ENCODE measurements at regions not wholly inside any gene's neighbourhood (a gene's known extent, or its start where the extent isn't known, plus 50 kb on each side); places are given as distances from the start of the nearest gene placed in this dataset.
"Not testable (repeated sequence)": the region's sequence is repeated elsewhere in the genome, so short reads cannot be mapped to it uniquely, and the experiment has no call there.

DNA sequence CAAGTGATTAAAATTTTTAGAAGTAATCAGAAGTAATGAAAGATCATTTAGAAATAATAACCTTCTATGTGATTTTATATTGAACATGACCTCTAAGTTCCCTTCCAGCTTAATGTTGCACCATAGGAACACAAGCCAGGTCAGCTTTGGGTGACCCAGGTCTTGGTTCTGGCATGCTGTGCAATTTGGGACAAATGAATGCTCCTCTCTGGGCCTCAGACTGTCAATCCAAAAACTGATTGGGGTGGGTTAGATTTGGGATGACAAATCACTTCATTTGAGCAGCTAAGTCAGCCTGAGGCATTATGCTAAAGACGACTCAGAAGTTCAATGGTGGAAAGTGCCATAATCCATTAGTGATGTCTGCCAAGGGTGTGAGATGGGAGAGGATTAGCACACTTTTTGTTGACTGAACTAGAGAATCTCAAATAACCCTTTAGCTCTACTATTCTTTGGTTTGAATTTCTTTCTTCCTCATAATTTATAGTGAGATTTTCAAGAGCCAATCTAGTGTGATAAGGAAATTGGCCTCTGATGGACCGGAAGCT, 60.7 kb upstream of the BOD1 start:
- Histone ChIP-seq H3K27me3 (ENCODE audit: control insufficient read depth in 2 of 2, insufficient read depth in 2 of 2, low read length in 2 of 2) (no peaks in the 10 kb centered on the region), H3K4me1 (ENCODE audit: control insufficient read depth in 2 of 2, insufficient read depth in 2 of 2, low read length in 2 of 2) (no peaks in the 10 kb centered on the region), H3K27ac (ENCODE audit: low read depth, low read length) (no peak overlapping the region), H3K4me3 (ENCODE audit: low read length) (no peak overlapping the region), H3K9me3 (ENCODE audit: control insufficient read depth in 2 of 3, low read length in 3 of 3) (peaks cover 0 to 11% (median 0%) of the 10 kb centered on the region in 3 experiments), H3K36me3 (ENCODE audit: control insufficient read depth in 2 of 3, insufficient read depth in 3 of 3, low read length in 3 of 3) (no peaks in the 10 kb centered on the region)
- intact Hi-C loops (cut with micrococcal nuclease) = no loop called here
- H3K27me3 Mint-ChIP-seq = peaks cover 0 to 29% (median 11%) of the 10 kb centered on the region in 5 donors
- CTCF ChIA-PET = no interaction called here
- H3K9me3 Mint-ChIP-seq = peaks cover 0 to 34% (median 11%) of the 10 kb centered on the region in 11 donors
- H3K4me1 Mint-ChIP-seq = peaks cover 0 to 4% (median 0%) of the 10 kb centered on the region in 7 donors
- DNase-seq (no peak), ATAC-seq (no peak)
- no peak overlapping the region for H3K27ac Mint-ChIP-seq
- POLR2A ChIA-PET = no interaction called here
- no peak overlapping the region for H3K4me3 Mint-ChIP-seq
- peaks cover 0 to 11% (median 3%) of the 10 kb centered on the region in 5 donors for H3K36me3 Mint-ChIP-seq

DNA sequence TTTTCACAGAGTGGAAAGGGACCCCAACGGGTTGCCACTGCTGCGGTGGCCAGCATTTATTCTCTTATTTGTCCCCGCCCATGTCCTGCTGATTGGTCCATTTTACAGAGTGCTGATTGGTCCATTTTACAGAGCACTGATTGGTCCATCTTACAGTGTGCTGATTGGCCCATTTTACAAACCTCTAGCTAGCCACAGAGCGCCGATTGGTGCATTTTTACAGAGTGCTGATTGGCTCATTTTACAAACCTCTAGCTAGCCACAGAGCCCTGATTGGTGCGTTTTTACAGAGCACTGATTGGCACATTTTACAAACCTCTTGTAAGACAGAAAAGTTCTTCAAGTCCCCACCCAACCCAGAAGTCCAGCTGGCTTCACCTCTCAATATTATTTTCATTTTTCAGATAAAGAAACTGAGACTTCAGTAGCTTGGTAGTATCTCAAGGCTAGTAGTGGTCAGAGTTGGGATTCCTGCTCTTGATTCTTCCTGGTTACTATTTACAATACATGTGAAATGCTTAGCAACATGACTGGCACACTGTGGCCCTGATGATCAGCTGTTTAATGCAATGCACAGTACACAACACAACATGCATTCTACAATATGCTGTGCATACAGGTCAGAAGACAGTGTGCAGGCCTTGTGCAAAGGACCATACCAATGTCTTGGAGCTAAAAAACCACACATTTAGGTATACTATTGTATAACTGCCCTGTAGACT, 63.6 kb upstream of the BOD1 start:
- H3K27ac ChIP-seq (ENCODE audit: low read depth, low read length) = no peak overlapping the region
- DNase-seq (no peak), ATAC-seq (no peak)
- H3K27me3 ChIP-seq (ENCODE audit: control insufficient read depth in 2 of 2, insufficient read depth in 2 of 2, low read length in 2 of 2) = no peaks in the 10 kb centered on the region
- Mint-ChIP-seq H3K27ac (no peak overlapping the region), H3K27me3 (peaks cover 0 to 21% (median 4%) of the 10 kb centered on the region in 5 donors), H3K36me3 (peaks cover 0 to 11% (median under 1%) of the 10 kb centered on the region in 5 donors), H3K9me3 (peaks cover 0 to 22% (median 6%) of the 10 kb centered on the region in 11 donors), H3K4me3 (no peak overlapping the region), H3K4me1 (peaks cover 0 to 4% (median 0%) of the 10 kb centered on the region in 7 donors)
- peaks cover 0 to 5% (median 0%) of the 10 kb centered on the region in 3 experiments for H3K9me3 ChIP-seq (ENCODE audit: control insufficient read depth in 2 of 3, low read length in 3 of 3)
- intact Hi-C loops (cut with micrococcal nuclease) = no loop called here
- H3K36me3 ChIP-seq (ENCODE audit: control insufficient read depth in 2 of 3, insufficient read depth in 3 of 3, low read length in 3 of 3) = no peaks in the 10 kb centered on the region
- H3K4me3 ChIP-seq (ENCODE audit: low read length) = no peak overlapping the region
- CTCF ChIA-PET = no interaction called here
- H3K4me1 ChIP-seq (ENCODE audit: control insufficient read depth in 2 of 2, insufficient read depth in 2 of 2, low read length in 2 of 2) = no peaks in the 10 kb centered on the region
- POLR2A ChIA-PET = no interaction called here

DNA sequence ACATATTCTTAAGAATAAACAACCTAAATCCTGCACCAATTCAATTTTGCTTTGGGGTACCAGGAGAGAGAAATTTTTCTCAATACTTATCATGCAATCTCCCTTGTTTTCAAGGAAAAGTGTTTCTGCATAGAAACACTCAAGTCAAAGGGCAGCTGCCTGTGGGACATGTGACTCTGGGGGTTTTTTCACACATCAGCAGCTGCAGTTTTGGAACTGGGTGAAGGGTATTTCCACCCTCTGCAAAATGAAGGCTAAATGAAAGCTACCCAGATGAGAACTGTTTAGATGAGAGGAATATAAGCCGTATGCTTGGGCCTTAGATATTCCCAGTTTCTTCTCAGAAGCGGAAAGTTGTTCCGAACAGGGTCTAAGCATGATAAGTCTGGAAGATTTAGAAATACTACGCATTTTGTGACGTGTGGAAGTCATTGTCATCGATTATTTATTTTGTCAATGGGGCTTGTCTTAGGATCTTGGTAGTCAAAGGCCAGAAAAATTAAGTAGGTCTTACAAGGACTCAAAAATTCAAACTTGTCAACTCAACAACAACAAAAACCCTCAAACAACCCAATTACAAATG, 64.3 kb upstream of the BOD1 start:
- H3K27ac Mint-ChIP-seq = no peak overlapping the region
- no peak for ATAC-seq
- H3K27me3 Mint-ChIP-seq = peaks cover 0 to 19% (median 7%) of the 10 kb centered on the region in 5 donors

DNA sequence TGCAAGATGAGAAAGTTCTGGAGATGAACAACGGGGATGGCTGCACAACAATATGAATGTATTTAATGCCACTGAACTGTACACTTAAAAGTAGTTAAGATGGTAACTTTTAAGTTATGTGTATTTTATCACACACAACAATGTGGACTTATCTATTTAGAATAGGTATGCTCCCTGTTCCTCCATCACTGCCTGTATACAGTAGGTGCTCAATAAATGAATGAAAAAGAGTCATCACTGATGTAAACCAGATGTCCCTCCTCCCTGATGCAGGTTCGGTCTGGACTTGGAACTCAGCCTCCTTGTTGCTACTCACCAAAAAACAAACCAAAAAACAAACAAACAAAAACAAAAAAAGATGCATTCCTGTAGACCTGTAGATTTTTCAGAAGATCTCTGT, 65.9 kb upstream of the BOD1 start:
- no peak overlapping the region for H3K4me3 Mint-ChIP-seq
- Histone ChIP-seq H3K36me3 (ENCODE audit: control insufficient read depth in 2 of 3, insufficient read depth in 3 of 3, low read length in 3 of 3) (no peaks in the 10 kb centered on the region), H3K4me1 (ENCODE audit: control insufficient read depth in 2 of 2, insufficient read depth in 2 of 2, low read length in 2 of 2) (no peaks in the 10 kb centered on the region), H3K27me3 (ENCODE audit: control insufficient read depth in 2 of 2, insufficient read depth in 2 of 2, low read length in 2 of 2) (no peaks in the 10 kb centered on the region), H3K4me3 (ENCODE audit: low read length) (no peak overlapping the region), H3K9me3 (ENCODE audit: control insufficient read depth in 2 of 3, low read length in 3 of 3) (no peaks in the 10 kb centered on the region), H3K27ac (ENCODE audit: low read depth, low read length) (no peak overlapping the region)
- H3K4me1 Mint-ChIP-seq = peaks cover 0 to 4% (median 0%) of the 10 kb centered on the region in 7 donors
- ChIA-PET CTCF (no interaction called here), POLR2A (no interaction called here)
- H3K36me3 Mint-ChIP-seq = peaks cover 0 to 5% (median 3%) of the 10 kb centered on the region in 5 donors
- peaks cover 0 to 10% (median 4%) of the 10 kb centered on the region in 11 donors for H3K9me3 Mint-ChIP-seq
- H3K27ac Mint-ChIP-seq = no peak overlapping the region
- no peak for DNase-seq
- peaks cover 0 to 14% (median 7%) of the 10 kb centered on the region in 5 donors for H3K27me3 Mint-ChIP-seq
- intact Hi-C loops (cut with micrococcal nuclease) = no loop called here
- no peak for ATAC-seq

More for the DNA sequence above, 64.3 kb upstream of the BOD1 start:
- Histone ChIP-seq H3K27ac (ENCODE audit: low read depth, low read length) (no peak overlapping the region), H3K4me1 (ENCODE audit: control insufficient read depth in 2 of 2, insufficient read depth in 2 of 2, low read length in 2 of 2) (no peaks in the 10 kb centered on the region), H3K9me3 (ENCODE audit: control insufficient read depth in 2 of 3, low read length in 3 of 3) (no peaks in the 10 kb centered on the region), H3K27me3 (ENCODE audit: control insufficient read depth in 2 of 2, insufficient read depth in 2 of 2, low read length in 2 of 2) (no peaks in the 10 kb centered on the region), H3K36me3 (ENCODE audit: control insufficient read depth in 2 of 3, insufficient read depth in 3 of 3, low read length in 3 of 3) (no peaks in the 10 kb centered on the region), H3K4me3 (ENCODE audit: low read length) (no peak overlapping the region)
- Mint-ChIP-seq H3K4me3 (no peak overlapping the region), H3K9me3 (peaks cover 0 to 17% (median 7%) of the 10 kb centered on the region in 11 donors), H3K4me1 (peaks cover 0 to 4% (median 0%) of the 10 kb centered on the region in 7 donors), H3K36me3 (peaks cover 0 to 10% (median 3%) of the 10 kb centered on the region in 5 donors)
- no peak for DNase-seq
- intact Hi-C loops (cut with micrococcal nuclease) = no loop called here
- ChIA-PET CTCF (no interaction called here), POLR2A (no interaction called here)

DNA sequence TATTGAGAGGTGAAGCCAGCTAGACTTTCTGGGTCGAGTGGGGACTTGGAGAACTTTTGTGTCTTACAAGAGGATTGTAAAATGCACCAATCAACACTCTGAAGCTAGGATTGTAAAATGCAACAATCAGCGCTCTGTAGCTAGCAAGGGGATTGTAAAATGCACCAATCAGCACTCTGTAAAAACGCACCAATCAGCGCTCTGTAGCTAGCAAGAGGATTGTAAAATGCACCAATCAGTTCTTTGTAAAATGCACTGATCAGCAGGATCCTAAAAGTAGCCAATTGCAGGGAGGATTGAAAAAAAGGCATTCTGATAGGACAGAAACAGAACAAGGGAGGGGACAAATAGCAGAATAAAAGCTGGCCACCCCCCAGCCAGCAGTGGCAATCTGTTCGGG, 68.1 kb upstream of the BOD1 start:
- ATAC-seq; H3K9me3 Mint-ChIP-seq; H3K4me1 Mint-ChIP-seq; POLR2A ChIA-PET; DNase-seq; H3K27me3 ChIP-seq (ENCODE audit: control insufficient read depth in 2 of 2, insufficient read depth in 2 of 2, low read length in 2 of 2); H3K36me3 Mint-ChIP-seq; H3K36me3 ChIP-seq (ENCODE audit: control insufficient read depth in 2 of 3, insufficient read depth in 3 of 3, low read length in 3 of 3); CTCF ChIA-PET; H3K27ac ChIP-seq (ENCODE audit: low read depth, low read length); H3K9me3 ChIP-seq (ENCODE audit: control insufficient read depth in 2 of 3, low read length in 3 of 3); H3K27ac Mint-ChIP-seq; intact Hi-C loops (cut with micrococcal nuclease); H3K4me3 ChIP-seq (ENCODE audit: low read length); H3K4me3 Mint-ChIP-seq; H3K4me1 ChIP-seq (ENCODE audit: control insufficient read depth in 2 of 2, insufficient read depth in 2 of 2, low read length in 2 of 2): not testable (repeated sequence)
- H3K27me3 Mint-ChIP-seq = peaks cover 0 to 11% (median 5%) of the 10 kb centered on the region in 5 donors

DNA sequence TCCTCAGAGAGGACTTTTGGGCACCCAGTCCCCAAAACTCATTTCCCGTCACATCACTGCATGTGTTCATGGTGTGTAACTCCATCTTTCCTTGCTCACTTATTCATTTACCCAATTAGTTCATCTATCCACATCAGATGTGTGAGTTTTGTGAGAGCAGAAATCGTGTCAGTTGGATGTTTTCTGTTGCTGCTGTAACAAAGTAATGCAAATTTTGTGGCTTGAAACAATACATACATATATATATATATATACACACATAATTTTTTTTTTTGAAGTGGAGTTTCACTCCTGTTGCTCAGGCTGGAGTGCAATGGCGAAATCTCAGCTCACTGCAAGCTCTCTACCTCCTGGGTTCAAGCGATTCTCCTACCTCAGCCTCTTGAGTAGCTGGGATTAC, 70.5 kb upstream of the BOD1 start:
- POLR2A ChIA-PET = no interaction called here
- Histone ChIP-seq H3K4me3 (ENCODE audit: low read length) (no peak overlapping the region), H3K27me3 (ENCODE audit: control insufficient read depth in 2 of 2, insufficient read depth in 2 of 2, low read length in 2 of 2) (no peaks in the 10 kb centered on the region), H3K9me3 (ENCODE audit: control insufficient read depth in 2 of 3, low read length in 3 of 3) (no peaks in the 10 kb centered on the region), H3K4me1 (ENCODE audit: control insufficient read depth in 2 of 2, insufficient read depth in 2 of 2, low read length in 2 of 2) (peaks cover 0 to 7% of the 10 kb centered on the region in 2 donors), H3K27ac (ENCODE audit: low read depth, low read length) (no peak overlapping the region), H3K36me3 (ENCODE audit: control insufficient read depth in 2 of 3, insufficient read depth in 3 of 3, low read length in 3 of 3) (no peaks in the 10 kb centered on the region)
- Mint-ChIP-seq H3K27ac (no peak overlapping the region), H3K4me3 (no peak overlapping the region), H3K27me3 (peaks cover 0 to 8% (median 0%) of the 10 kb centered on the region in 5 donors), H3K9me3 (peaks cover 0 to 4% (median 0%) of the 10 kb centered on the region in 11 donors), H3K36me3 (peaks cover 0 to 5% (median 0%) of the 10 kb centered on the region in 5 donors), H3K4me1 (peaks cover 0 to 4% (median 0%) of the 10 kb centered on the region in 7 donors)
- DNase-seq = no peak
- no peak for ATAC-seq
- CTCF ChIA-PET = no interaction called here
- intact Hi-C loops (cut with micrococcal nuclease) = no loop called here

Data from naive thymus-derived CD4-positive, alpha-beta T cell (primary cell).